Type B pancreatic cell (in vitro differentiated cells): ENCODE measurements at regions not wholly inside any gene's neighbourhood (a gene's known extent, or its start where the extent isn't known, plus 50 kb on each side); places are given as distances from the start of the nearest gene placed in this dataset.

Experiments
- DNase-seq: peaks from one replicate; pipeline ENCODE4 v3.0.0; 2021; ENCODE audit warnings: mixed read lengths; ENCODE audit not compliant: unreplicated experiment; ENCODE audit errors: extremely low spot score
- H3K27ac Mint-ChIP-seq: 2 replicates; pipeline ENCODE4 v1.8.0; 2021; ENCODE audit warnings: mild to moderate bottlenecking, mixed read lengths
- H3K27me3 Mint-ChIP-seq: 2 replicates; pipeline ENCODE4 v1.8.0; 2021; ENCODE audit warnings: mixed read lengths
- H3K36me3 Mint-ChIP-seq: 2 replicates; pipeline ENCODE4 v1.8.0; 2021; ENCODE audit warnings: mixed read lengths
- H3K4me1 Mint-ChIP-seq: one replicate; pipeline ENCODE4 v1.8.0; 2021; ENCODE audit warnings: mixed read lengths; ENCODE audit not compliant: unreplicated experiment
- H3K4me3 Mint-ChIP-seq: 2 replicates; pipeline ENCODE4 v1.8.0; 2021; ENCODE audit warnings: mild to moderate bottlenecking, mixed read lengths
- H3K9me3 Mint-ChIP-seq: 2 replicates; pipeline ENCODE4 v1.8.0; 2021; ENCODE audit warnings: mixed read lengths
- TF ChIP-seq, protein P1 (sequence below): fragments of 200-600 bp; sonication (generic); conservative IDR thresholded peaks from 2 replicates; pipeline ENCODE4 v1.5.0; 2021; ENCODE audit warnings: antibody characterized with exemption, mild to moderate bottlenecking

DNA sequence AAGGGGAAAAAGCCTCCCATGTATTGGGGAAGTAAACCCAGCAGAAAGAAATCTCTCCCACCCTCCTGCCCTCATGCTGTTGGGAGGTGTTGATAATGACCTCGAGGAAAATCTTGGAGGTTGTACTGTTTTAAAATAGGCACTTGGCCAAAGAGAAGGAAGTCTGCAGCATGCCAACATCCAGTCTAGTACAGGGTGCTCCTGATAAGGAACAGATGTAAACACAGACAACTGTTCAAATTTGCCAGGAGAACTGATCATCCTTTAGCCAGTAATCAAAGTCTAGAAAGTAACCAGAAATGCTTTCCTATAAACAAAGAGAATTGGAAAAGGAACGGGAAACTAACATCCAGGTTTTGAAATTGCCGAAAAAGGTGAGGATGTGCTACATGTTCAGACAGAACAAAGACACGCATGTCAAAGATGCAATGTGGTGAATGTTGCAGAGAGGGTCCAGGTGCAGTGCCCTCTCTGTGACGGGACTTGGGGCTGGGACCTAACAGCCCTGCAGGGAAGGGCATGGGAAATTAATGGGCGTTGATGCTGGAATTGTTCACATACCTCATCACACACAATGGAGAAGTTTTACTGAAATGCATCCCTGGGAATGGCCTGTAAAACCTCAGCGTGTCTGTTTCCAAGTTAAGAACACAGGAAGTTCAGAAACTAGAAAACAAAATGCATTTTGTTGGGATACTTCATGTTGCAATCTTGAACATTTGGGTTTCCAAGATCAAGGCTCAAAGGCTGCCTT, 125.7 kb upstream of the RND3 start:
- Mint-ChIP-seq H3K36me3 (no peaks in the 10 kb centered on the region), H3K27ac (no peak overlapping the region), H3K4me1 (peaks cover 34% of the 10 kb centered on the region), H3K9me3 (no peaks in the 10 kb centered on the region), H3K27me3 (no peaks in the 10 kb centered on the region), H3K4me3 (no peak overlapping the region)
- no peak for DNase-seq
- TF ChIP-seq, protein P1, sequence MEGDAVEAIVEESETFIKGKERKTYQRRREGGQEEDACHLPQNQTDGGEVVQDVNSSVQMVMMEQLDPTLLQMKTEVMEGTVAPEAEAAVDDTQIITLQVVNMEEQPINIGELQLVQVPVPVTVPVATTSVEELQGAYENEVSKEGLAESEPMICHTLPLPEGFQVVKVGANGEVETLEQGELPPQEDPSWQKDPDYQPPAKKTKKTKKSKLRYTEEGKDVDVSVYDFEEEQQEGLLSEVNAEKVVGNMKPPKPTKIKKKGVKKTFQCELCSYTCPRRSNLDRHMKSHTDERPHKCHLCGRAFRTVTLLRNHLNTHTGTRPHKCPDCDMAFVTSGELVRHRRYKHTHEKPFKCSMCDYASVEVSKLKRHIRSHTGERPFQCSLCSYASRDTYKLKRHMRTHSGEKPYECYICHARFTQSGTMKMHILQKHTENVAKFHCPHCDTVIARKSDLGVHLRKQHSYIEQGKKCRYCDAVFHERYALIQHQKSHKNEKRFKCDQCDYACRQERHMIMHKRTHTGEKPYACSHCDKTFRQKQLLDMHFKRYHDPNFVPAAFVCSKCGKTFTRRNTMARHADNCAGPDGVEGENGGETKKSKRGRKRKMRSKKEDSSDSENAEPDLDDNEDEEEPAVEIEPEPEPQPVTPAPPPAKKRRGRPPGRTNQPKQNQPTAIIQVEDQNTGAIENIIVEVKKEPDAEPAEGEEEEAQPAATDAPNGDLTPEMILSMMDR: no peak

DNA sequence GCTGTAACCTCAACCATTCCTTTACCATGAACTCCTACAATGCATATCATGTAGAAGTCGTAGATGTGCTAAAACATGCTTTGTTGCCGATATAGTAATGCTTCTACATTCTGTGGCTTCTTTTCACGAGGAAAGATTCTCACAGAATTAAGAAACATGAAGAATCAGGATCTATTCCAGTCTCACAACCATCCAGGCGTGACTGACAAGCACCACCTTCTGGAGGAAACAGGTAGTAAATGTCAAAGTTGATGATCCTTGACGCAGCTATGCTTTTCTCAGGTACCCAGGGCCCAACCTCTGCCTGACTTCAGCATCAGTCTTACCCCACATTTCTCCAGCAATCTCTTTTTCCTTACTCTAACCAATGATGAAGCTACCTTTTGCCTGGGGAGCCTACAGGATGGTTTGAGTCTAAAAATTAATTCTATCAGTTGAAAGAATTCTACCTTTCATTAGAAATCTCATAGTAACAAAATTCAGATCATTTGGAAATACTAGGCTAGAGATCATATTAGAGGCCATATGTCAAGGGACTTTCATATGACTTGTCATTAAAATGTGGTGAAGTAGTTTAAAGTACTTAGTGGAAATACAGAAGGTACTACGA, 123.3 kb upstream of the RND3 start:
- Mint-ChIP-seq H3K9me3 (no peaks in the 10 kb centered on the region), H3K27me3 (no peaks in the 10 kb centered on the region), H3K4me3 (peak overlapping the region; percentile 23), H3K36me3 (no peaks in the 10 kb centered on the region), H3K4me1 (peaks cover 39% of the 10 kb centered on the region), H3K27ac (no peak overlapping the region)
- no peak for DNase-seq
- TF ChIP-seq, protein P1: peak; percentile 67

DNA sequence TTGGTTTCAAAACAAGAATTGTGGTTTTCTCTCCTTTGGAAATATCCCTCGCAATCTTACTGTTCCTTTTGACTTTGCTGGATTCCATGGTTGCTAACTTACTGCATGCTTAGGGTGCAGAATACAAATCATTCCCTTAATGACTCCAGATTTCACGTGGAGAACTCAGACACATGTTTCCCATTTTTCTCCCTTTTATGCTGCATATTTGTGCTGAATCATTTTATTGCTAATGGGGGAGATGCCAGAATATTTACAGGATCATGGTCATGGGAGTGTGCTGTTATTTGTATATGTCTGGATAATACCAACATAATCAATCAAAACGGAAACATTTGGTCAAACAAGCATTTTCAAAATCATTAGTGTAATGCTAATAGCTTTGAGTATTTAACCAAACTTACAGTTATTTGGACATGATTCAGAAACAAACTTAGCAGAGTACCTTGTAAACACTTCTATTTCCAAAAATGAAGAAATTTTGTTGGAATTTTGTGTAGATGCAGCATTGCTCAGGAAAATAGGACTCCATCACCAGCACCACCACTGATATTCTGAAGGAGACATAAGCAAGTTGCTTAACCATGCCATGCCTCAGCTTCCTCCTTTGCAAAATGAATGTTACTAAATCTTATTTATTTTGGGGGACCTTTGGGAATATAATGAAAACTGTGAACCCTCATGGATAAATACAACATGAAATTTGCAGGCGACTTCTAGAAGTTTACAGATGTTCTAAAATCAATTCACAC, 122.5 kb upstream of the RND3 start:
- TF ChIP-seq, protein P1: no peak
- Mint-ChIP-seq H3K9me3 (no peaks in the 10 kb centered on the region), H3K4me3 (no peak overlapping the region), H3K4me1 (peaks cover 37% of the 10 kb centered on the region), H3K27me3 (no peaks in the 10 kb centered on the region), H3K27ac (no peak overlapping the region), H3K36me3 (no peaks in the 10 kb centered on the region)
- no peak for DNase-seq

- TF ChIP-seq, protein P1: no peak
- H3K4me3 Mint-ChIP-seq: no peak overlapping the region
- no peak overlapping the region for H3K27ac Mint-ChIP-seq
- no peaks in the 10 kb centered on the region for H3K27me3 Mint-ChIP-seq
- no peaks in the 10 kb centered on the region for H3K9me3 Mint-ChIP-seq
- H3K4me1 Mint-ChIP-seq: peaks cover 27% of the 10 kb centered on the region
- DNase-seq: no peak
- no peaks in the 10 kb centered on the region for H3K36me3 Mint-ChIP-seq
These were observed 120.9 kb upstream of the RND3 start for GRCh38 chr2:150608341-150608740.

- H3K27me3 Mint-ChIP-seq: no peaks in the 10 kb centered on the region
- DNase-seq: no peak
- H3K4me1 Mint-ChIP-seq: peaks cover 18% of the 10 kb centered on the region
- TF ChIP-seq, protein P1: no peak
- H3K27ac Mint-ChIP-seq: no peak overlapping the region
- no peaks in the 10 kb centered on the region for H3K9me3 Mint-ChIP-seq
- no peak overlapping the region for H3K4me3 Mint-ChIP-seq
- H3K36me3 Mint-ChIP-seq: no peaks in the 10 kb centered on the region
These were observed 119.9 kb upstream of the RND3 start for GRCh38 chr2:150607390-150607811.
